Activated CD4-positive, alpha-beta T cell treated with anti-CD3 and anti-CD28 coated beads for 4 hours (primary cell): ENCODE measurements at regions not wholly inside any gene's neighbourhood (a gene's known extent, or its start where the extent isn't known, plus 50 kb on each side); places are given as distances from the start of the nearest gene placed in this dataset.

Source experiments
- DNase-seq, 2 donors: peaks; one replicate each; pipeline ENCODE4 v3.0.0-alpha.2; 2020

DNA sequence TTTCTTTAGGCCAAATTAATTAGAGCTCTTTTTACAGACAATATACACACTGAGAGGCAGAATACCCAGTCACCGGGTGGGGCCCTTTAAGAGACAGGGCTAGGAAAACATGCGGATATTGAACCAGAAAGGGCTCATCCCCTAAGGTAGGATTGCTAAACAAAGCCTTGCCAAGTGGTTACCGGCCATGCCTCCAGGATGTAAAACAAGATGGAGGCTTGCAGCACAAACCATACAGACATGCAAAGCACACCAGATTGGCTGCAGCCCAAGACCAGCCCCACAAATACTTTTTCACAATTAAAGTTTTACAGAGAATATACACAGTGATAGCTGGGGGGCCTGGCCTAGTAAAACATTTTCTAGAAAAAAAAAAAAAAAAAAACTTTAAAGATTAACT, 210.0 kb downstream of the KLHL4 start:
- no peak for DNase-seq

GRCh38 chrX:87728024-87728423, 210.4 kb downstream of the KLHL4 start:
- DNase-seq: no peak

- no peak for DNase-seq
These were observed 210.9 kb downstream of the KLHL4 start for GRCh38 chrX:87728459-87728858.

DNA sequence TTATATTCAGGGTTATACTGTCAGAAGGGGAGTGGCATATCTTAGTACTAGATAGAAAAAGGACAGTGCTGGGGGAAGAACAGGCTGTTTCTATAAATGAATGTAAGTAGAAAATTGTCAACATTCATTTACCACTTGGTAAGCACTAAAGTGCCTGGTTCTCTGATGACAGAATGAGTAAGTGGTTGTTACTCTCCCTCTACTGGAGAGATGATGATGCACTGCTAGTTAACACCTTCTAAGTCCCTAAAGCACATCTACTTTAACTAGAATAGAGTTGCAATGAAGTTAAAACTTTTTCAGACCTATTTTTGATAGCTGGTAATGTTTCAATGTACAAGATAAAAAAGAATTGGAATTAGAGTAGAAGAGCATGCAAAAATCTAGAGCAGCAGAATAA, 214.5 kb downstream of the KLHL4 start:
- DNase-seq: no peak

DNA sequence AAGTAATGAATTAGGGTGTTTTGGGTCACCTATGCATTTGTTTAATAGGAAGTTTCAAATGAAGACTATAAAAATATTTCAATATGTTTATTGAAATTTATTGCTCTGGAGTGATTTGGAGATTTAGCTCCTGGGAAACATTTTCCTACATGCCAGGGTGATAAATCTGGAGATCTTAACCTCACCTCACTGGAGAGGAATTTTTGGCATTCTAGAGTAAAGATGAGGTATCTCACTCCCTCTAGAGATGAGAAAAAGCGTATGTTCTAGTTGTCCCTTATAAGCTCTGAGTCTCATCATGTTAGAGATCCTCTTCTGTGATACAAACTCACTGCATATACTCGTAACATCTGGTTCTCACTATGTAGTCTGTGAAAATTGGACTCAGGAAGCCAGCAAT, 219.0 kb downstream of the KLHL4 start:
- DNase-seq: no peak

DNA sequence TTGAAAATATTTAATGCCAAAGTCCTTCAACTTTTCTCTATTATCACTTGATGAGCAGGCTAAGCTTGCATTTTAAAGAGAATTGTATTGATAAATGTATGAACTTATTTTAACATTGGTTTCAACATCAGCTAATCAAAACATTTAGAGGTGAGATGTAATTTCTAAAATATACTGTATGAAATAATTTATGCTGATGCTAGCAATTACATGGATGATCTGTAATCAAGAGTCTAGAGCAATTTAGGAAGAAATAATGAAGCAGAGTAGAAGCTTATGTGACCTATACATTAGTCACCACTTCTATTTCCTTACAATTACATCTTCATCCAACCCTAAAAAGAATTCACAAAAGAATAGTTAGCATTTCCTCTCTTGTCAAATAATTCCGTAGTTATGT, 226.8 kb downstream of the KLHL4 start:
- no peak for DNase-seq

DNA sequence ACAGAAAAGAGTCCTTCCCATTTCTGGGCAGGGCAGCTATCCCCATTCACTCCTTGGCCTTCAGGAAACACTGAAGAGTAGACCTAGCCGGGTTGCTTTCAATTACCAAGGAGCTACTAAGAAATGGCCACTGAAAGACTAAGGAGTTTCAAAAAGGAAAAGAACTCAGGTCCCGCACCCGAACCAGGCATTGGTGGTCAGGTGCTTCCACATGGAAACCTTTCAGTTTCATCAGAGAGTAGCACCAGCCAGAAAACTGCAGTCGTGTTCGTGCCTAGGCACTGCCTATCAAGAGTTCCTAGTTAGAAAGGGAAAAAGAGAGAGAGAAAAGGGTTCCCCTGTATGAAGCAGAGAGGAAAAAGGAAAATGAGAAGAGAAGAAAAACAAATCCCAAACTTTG, 237.9 kb downstream of the KLHL4 start:
- no peak for DNase-seq

DNA sequence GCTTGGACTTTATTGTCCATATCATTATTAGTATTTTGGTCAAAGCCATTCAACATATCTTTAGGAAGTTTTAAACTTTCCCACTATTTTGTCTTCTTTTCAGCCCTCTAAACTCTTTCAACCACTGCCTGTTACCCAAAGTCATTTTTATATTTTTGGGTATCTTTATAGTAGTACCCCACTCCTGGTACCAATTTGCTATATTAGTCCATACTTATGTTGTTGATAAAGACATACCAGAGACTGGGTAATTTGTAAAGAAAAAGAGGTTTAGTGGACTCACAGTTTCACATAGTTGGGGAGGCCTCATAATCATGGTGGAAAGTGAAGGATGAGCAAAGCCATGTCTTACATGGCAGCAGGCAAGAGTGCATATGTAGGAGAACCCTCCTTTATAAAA, 271.4 kb downstream of the KLHL4 start:
- no peak for DNase-seq

DNA sequence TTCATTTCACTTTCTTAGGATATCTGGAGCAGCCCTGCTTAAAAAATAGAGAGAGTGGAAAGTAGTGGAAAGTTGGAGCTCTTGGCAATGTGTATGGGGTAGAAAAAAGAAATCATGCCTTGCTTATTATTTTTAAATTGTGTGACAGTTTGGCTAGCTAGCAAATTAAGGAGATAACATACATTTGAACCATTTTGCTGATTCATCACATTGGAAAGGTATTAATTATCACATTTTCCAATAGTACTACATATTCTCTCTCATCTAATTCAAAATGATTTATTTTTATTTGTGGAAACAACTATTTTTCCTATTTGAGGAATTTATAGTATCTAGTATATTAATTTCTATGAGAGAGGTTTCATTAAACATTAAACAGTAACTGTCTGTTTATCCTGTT, 280.4 kb downstream of the KLHL4 start:
- DNase-seq: no peak

DNA sequence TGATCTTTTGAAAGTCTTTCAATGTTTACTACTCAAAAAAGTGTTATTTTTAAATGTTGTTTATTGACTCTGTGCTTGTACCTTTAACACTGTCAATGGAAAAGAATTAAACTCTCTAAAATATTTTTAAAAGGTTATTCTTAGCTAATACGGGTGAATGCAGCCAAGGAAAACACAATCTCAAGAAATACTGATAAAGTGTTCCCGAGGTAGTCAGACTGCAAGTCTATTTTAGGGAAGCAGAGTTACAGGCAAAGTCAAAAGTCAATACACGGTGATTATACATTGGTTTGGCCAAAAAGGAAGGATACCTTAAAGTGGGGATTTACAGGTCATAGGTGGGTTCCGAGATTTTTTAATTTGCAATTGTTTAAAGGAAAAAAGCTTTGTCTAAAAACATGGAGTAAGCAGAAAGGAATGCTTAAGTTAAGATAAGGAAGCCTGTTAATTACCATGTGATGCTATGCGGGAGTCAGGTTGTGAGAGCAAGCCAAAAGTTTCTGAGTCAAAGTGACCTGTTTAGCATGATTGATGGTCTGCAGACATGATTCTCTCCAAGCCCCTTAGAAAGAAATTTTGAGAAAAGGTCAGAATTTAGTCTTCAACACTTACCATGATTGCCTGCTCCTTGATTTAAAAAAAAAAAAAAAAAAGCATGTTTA, 288.4 kb downstream of the KLHL4 start:
- no peak for DNase-seq

- DNase-seq: no peak
These were observed 291.1 kb downstream of the KLHL4 start for GRCh38 chrX:87808576-87809243.

- no peak for DNase-seq
These were observed 296.0 kb downstream of the KLHL4 start for GRCh38 chrX:87813566-87813965.

- no peak for DNase-seq
These were observed 329.4 kb downstream of the KLHL4 start for GRCh38 chrX:87846956-87847355.

GRCh38 chrX:87873347-87873941, 355.8 kb downstream of the KLHL4 start:
- no peak for DNase-seq

- no peak for DNase-seq
These were observed 356.4 kb downstream of the KLHL4 start for GRCh38 chrX:87874043-87874442.

DNA sequence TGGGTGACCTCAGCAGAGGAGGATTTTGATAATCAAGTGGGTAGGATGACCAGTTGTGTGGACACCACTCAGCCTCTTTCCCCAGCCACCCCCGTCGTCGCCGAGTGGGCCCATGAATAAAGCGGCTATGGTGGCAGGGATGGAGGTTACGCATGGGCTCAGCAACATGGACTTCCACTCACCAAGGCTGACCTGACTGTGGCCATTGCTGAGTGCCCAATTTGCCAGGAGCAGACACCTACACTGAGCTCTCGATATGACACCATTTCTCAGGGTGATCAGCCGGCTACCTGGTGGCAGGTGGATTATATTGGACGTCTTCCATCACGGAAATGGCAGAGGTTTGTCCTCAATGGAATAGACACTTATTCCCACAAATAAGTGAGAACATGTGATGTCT, 361.3 kb downstream of the KLHL4 start:
- DNase-seq: no peak

- no peak for DNase-seq
These were observed 372.8 kb downstream of the KLHL4 start for GRCh38 chrX:87890437-87890836.

GRCh38 chrX:87895421-87895820, 377.8 kb downstream of the KLHL4 start:
- no peak for DNase-seq

DNA sequence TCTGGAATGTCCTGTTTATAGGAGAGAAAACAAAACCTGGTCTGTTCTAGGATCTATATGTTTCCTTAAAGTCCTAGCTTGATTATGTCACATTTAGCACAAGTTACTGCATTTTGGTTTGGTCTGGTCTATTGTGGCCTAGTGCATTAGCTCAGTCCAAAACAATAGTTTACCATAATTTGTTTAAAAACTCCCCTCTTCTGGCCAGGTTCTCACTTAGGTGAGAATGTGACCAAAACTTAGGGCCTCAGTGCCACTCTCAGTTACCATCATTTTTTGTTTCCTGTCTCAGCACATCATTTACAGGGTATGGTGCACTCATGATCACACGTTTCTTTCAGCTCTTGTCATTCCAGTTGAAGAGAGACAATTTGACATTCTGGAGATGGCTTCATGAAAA, 378.5 kb downstream of the KLHL4 start:
- no peak for DNase-seq

GRCh38 chrX:87900320-87900908, 382.8 kb downstream of the KLHL4 start:
- peak; percentile 1 to 37 for DNase-seq

- DNase-seq: no peak
These were observed 383.5 kb downstream of the KLHL4 start for GRCh38 chrX:87901060-87901459.

GRCh38 chrX:87914726-87915125, 397.1 kb downstream of the KLHL4 start:
- no peak for DNase-seq

GRCh38 chrX:87924619-87925018, 407.0 kb downstream of the KLHL4 start:
- DNase-seq: no peak

GRCh38 chrX:87941841-87942240, 424.2 kb downstream of the KLHL4 start:
- DNase-seq: no peak
